ENCODE measurements at regions not wholly inside any gene's neighbourhood (a gene's known extent, or its start where the extent isn't known, plus 50 kb on each side); places are given as distances from the start of the nearest gene placed in this dataset.

- TF ChIP-seq KMT2A (CRISPR knock-in tag; IDR thresholded peaks at IDR 0.05): no peak
- TF ChIP-seq KDM3A (CRISPR knock-in tag; IDR thresholded peaks at IDR 0.05; ENCODE audit: low read depth): no peak
- TF ChIP-seq NR2F2 (IDR thresholded peaks at IDR 0.05; ENCODE audit: borderline replicate concordance, low read depth): peak; percentile 58
- TF ChIP-seq CREM (IDR thresholded peaks at IDR 0.05): peak; percentile 69
- no peak for TF ChIP-seq CREM (CRISPR knock-in tag; IDR thresholded peaks at IDR 0.05)
- 0 out of 2 replicates have a peak, but pooled peaks have one; percentile 31 for TF ChIP-seq HNF4G (IDR thresholded peaks at IDR 0.05; ENCODE audit: borderline replicate concordance, low read depth, low read length)
- no peak for TF ChIP-seq HNF4G (CRISPR knock-in tag; IDR thresholded peaks at IDR 0.05; ENCODE audit: borderline replicate concordance, low read depth)
- peak; percentile 59 for TF ChIP-seq POGZ (CRISPR knock-in tag; IDR thresholded peaks at IDR 0.05)
- TF ChIP-seq RERE (CRISPR knock-in tag; IDR thresholded peaks at IDR 0.05; ENCODE audit: low read depth): peak; percentile 56; the same call in 1 of the 2 replicates
- no peak for TF ChIP-seq ZNF431 (CRISPR knock-in tag; IDR thresholded peaks at IDR 0.05; ENCODE audit: borderline replicate concordance, low read depth)
- no peak for TF ChIP-seq TRAFD1 (CRISPR knock-in tag; IDR thresholded peaks at IDR 0.05; ENCODE audit: borderline replicate concordance)
- no peak for TF ChIP-seq ZNF543 (CRISPR knock-in tag; IDR thresholded peaks at IDR 0.05)
- peak; percentile 37; the same call in 1 of the 2 replicates for TF ChIP-seq HOMEZ (CRISPR knock-in tag; IDR thresholded peaks at IDR 0.05; ENCODE audit: low read depth)
- peak; percentile 62; the same call in 1 of the 2 replicates for TF ChIP-seq FOXA1 (IDR thresholded peaks at IDR 0.05)
- peak; percentile 54; the same call in 1 of the 2 replicates for TF ChIP-seq FOXA1 (CRISPR knock-in tag; IDR thresholded peaks at IDR 0.05)
- peak; percentile 87 for TF ChIP-seq PAXIP1 (CRISPR knock-in tag; conservative IDR thresholded peaks at IDR 0.05)
- TF ChIP-seq NRL (CRISPR knock-in tag; IDR thresholded peaks at IDR 0.05; ENCODE audit: borderline replicate concordance): no peak
- no peak for TF ChIP-seq SRSF4 (IDR thresholded peaks at IDR 0.05; ENCODE audit: low read depth, low read length, poor library complexity, severe bottlenecking)
These were observed 520.0 kb upstream of the CDH11 start (continued) for GRCh38 chr16:65641762-65642289.
